GM23338 (cell line): ENCODE measurements at regions not wholly inside any gene's neighbourhood (a gene's known extent, or its start where the extent isn't known, plus 50 kb on each side); places are given as distances from the start of the nearest gene placed in this dataset.

ENCODE experiments used
- ATAC-seq: fragments of 200-7000 bp; cut with Tn5 transposase; 3 replicates; pipeline ENCODE4 v1.9.1; 2020
- DNase-seq: peaks from one replicate; pipeline ENCODE4 v3.0.0-alpha.2; 2015; ENCODE audit warnings: low spot score
- H2AFZ ChIP-seq: fragments of 200-600 bp; sonication (generic); 2 replicates; pipeline ENCODE4 v1.8.0; 2016; ENCODE audit warnings: antibody characterized with exemption, mild to moderate bottlenecking, moderate library complexity
- H3F3A ChIP-seq: fragments of 200-600 bp; sonication (generic); replicated peaks from 2 replicates; pipeline ENCODE4 v1.8.0; 2017; ENCODE audit warnings: antibody characterized with exemption, mixed run types, low read depth
- H3K27ac ChIP-seq: fragments of 200-600 bp; sonication (generic); 2 replicates; pipeline ENCODE4 v1.6.1; 2016; ENCODE audit warnings: low read depth
- H3K27me3 ChIP-seq: fragments of 200-600 bp; sonication (generic); 2 replicates; pipeline ENCODE4 v1.8.0; 2016; ENCODE audit warnings: mild to moderate bottlenecking, mixed run types, moderate library complexity; ENCODE audit not compliant: insufficient read depth
- H3K36me3 ChIP-seq: fragments of 200-600 bp; sonication (generic); 2 replicates; pipeline ENCODE4 v1.8.0; 2016; ENCODE audit warnings: mild to moderate bottlenecking; ENCODE audit not compliant: insufficient read depth
- H3K4me1 ChIP-seq: fragments of 200-600 bp; sonication (generic); 2 replicates; pipeline ENCODE4 v1.8.0; 2016; ENCODE audit warnings: mild to moderate bottlenecking, moderate library complexity; ENCODE audit not compliant: insufficient read depth
- H3K4me2 ChIP-seq: fragments of 200-600 bp; sonication (generic); 2 replicates; pipeline ENCODE4 v1.7.1; 2017; ENCODE audit warnings: mixed run types
- H3K4me3 ChIP-seq: fragments of 200-600 bp; sonication (generic); 2 replicates; pipeline ENCODE4 v1.6.1; 2016; ENCODE audit warnings: mixed run types
- H3K79me2 ChIP-seq: fragments of 200-600 bp; sonication (generic); replicated peaks from 2 replicates; pipeline ENCODE4 v1.8.0; 2017; ENCODE audit warnings: mild to moderate bottlenecking; ENCODE audit not compliant: insufficient read depth
- H3K9me2 ChIP-seq: fragments of 200-600 bp; sonication (generic); 2 replicates; pipeline ENCODE4 v1.8.0; 2017; ENCODE audit not compliant: insufficient read depth
- H4K20me1 ChIP-seq: fragments of 200-600 bp; sonication (generic); replicated peaks from 2 replicates; pipeline ENCODE4 v1.8.0; 2017; ENCODE audit warnings: mild to moderate bottlenecking; ENCODE audit not compliant: insufficient read depth
- H3K27ac Mint-ChIP-seq: 2 replicates; pipeline ENCODE4 v1.8.0; 2020; ENCODE audit warnings: inconsistent platforms, mild to moderate bottlenecking, moderate library complexity, mixed read lengths
- H3K27me3 Mint-ChIP-seq: 3 replicates; pipeline ENCODE4 v1.8.0; 2022; ENCODE audit warnings: low read depth, mild to moderate bottlenecking, moderate library complexity, mixed read lengths, inconsistent platforms; ENCODE audit not compliant: insufficient read depth, poor library complexity
- H3K36me3 Mint-ChIP-seq: 3 replicates; pipeline ENCODE4 v1.8.0; 2021; ENCODE audit warnings: low read depth, mild to moderate bottlenecking, inconsistent platforms, moderate library complexity, mixed read lengths
- H3K4me1 Mint-ChIP-seq: 3 replicates; pipeline ENCODE4 v1.8.0; 2020; ENCODE audit warnings: mild to moderate bottlenecking, inconsistent platforms, mixed read lengths
- H3K4me3 Mint-ChIP-seq: 3 replicates; pipeline ENCODE4 v1.8.0; 2021; ENCODE audit warnings: moderate library complexity, mild to moderate bottlenecking, inconsistent platforms, mixed read lengths
- H3K9me3 Mint-ChIP-seq: 3 replicates; pipeline ENCODE4 v1.8.0; 2020; ENCODE audit warnings: moderate library complexity, mild to moderate bottlenecking, inconsistent platforms, mixed read lengths
- CREB1 ChIP-seq: fragments of 250-450 bp; sonication (Bioruptor Pico); IDR thresholded peaks from 2 replicates; pipeline ENCODE4 v1.5.0; 2020; ENCODE audit warnings: low read depth, mild to moderate bottlenecking, moderate library complexity
- CTCF ChIP-seq, 2 experiments: fragments of 200-600 bp in 1 of 2; sonication (generic) in 1 of 2; conservative IDR thresholded peaks; 2 replicates each; pipeline versions ENCODE4 v1.5.1 to v1.6.1; 2016 to 2017; ENCODE audit warnings: antibody characterized with exemption in 2 of 2, low read depth in 2 of 2, mild to moderate bottlenecking in 2 of 2, moderate library complexity in 1 of 2
- ETS1 ChIP-seq: IDR thresholded peaks from 2 replicates; pipeline ENCODE4 v1.6.1; 2016; ENCODE audit warnings: antibody characterized with exemption
- EZH2 ChIP-seq: fragments of 200-600 bp; sonication (generic); IDR thresholded peaks from one replicate; pipeline ENCODE4 v1.8.0; 2017; ENCODE audit warnings: antibody characterized with exemption, mild to moderate bottlenecking, low read depth; ENCODE audit not compliant: unreplicated experiment
- EZH2phosphoT487 ChIP-seq: fragments of 200-600 bp; sonication (generic); IDR thresholded peaks from one replicate; pipeline ENCODE4 v1.8.1; 2018; ENCODE audit warnings: antibody characterized with exemption; ENCODE audit not compliant: unreplicated experiment
- JUNB ChIP-seq: IDR thresholded peaks from one replicate; pipeline ENCODE4 v1.6.1; 2016; ENCODE audit warnings: antibody characterized with exemption; ENCODE audit not compliant: unreplicated experiment
- NANOG ChIP-seq: IDR thresholded peaks from 2 replicates; pipeline ENCODE4 v1.6.1; 2016; ENCODE audit warnings: antibody characterized with exemption, borderline replicate concordance
- POLR2AphosphoS5 ChIP-seq: IDR thresholded peaks from 2 replicates; pipeline ENCODE4 v1.6.1; 2016; ENCODE audit warnings: antibody characterized with exemption, low read depth
- REST ChIP-seq: IDR thresholded peaks from one replicate; pipeline ENCODE4 v1.6.1; 2018; ENCODE audit warnings: antibody characterized with exemption; ENCODE audit not compliant: unreplicated experiment
- STAT1 ChIP-seq: IDR thresholded peaks from one replicate; pipeline ENCODE4 v1.6.1; 2016; ENCODE audit warnings: antibody characterized with exemption; ENCODE audit not compliant: unreplicated experiment
- ZNF114 ChIP-seq: fragments of 250-450 bp; sonication (Bioruptor Pico); IDR thresholded peaks from 2 replicates; pipeline ENCODE4 v1.5.0; 2020; ENCODE audit warnings: mild to moderate bottlenecking, moderate library complexity
- ZNF331 ChIP-seq: fragments of 250-450 bp; sonication (Bioruptor Pico); IDR thresholded peaks from 2 replicates; pipeline ENCODE4 v1.5.0; 2020; ENCODE audit warnings: low read depth, mild to moderate bottlenecking, moderate library complexity
- TF ChIP-seq, protein P1 (sequence below): fragments of 250-450 bp; sonication (Bioruptor Pico); IDR thresholded peaks from 2 replicates; pipeline ENCODE4 v1.5.0; 2020; ENCODE audit warnings: mild to moderate bottlenecking, moderate library complexity

DNA sequence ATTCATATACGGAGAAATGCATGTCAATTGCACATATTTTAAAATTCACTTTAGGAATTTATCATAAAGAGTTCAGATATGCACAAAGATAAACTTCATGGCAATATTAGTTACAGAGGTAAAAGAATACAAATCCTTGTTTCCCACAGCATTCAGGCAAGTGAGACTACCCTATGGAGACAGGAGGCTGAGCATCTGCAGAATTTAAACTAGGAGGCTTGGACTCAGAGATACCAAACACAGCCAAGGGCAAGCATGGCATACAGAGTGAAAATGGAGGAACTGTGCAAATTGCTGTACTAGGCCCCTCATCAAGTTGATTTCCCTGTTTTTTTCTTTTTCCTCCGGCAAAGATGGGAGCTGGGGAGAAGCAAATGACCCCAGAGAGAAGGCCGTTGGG is 94.2 kb downstream of the SLC24A2 start:
- DNase-seq (no peak), ATAC-seq (no peak)
- no peaks in the 10 kb centered on the region for H3F3A ChIP-seq
- no peaks in the 10 kb centered on the region for H3K27me3 ChIP-seq
- H3K4me1 Mint-ChIP-seq, result peaks cover 13% of the 10 kb centered on the region
- H3K4me3 Mint-ChIP-seq, result no peak overlapping the region
- 0 out of 2 replicates have a peak, but pooled peaks cover 3% of the 10 kb centered on the region for H3K79me2 ChIP-seq
- no peak overlapping the region for H3K27ac ChIP-seq
- no peak overlapping the region for H2AFZ ChIP-seq
- H3K4me3 ChIP-seq, result no peak overlapping the region
- H3K27ac Mint-ChIP-seq, result peak overlapping the region; percentile 34; the same call in 1 of the 2 replicates
- H3K4me1 ChIP-seq, result peaks cover 11% of the 10 kb centered on the region
- H4K20me1 ChIP-seq, result no peaks in the 10 kb centered on the region
- peaks cover 20% of the 10 kb centered on the region; the same call in 2 of the 3 replicates for H3K36me3 Mint-ChIP-seq
- H3K9me3 Mint-ChIP-seq, result peaks cover 18% of the 10 kb centered on the region; the same call in 2 of the 3 replicates
- H3K4me2 ChIP-seq, result no peak overlapping the region
- no peaks in the 10 kb centered on the region for H3K36me3 ChIP-seq
- TF ChIP-seq CTCF (conservative IDR thresholded peaks at IDR 0.05; ENCODE audit: low read depth in 2 of 2) (no peak), CREB1 (no peak), JUNB (no peak), EZH2 (no peak), NANOG (no peak), EZH2phosphoT487 (no peak), POLR2AphosphoS5 (no peak), STAT1 (no peak), ZNF114 (CRISPR knock-in tag) (no peak), ETS1 (no peak), ZNF331 (CRISPR knock-in tag) (no peak), REST (no peak)
- TF ChIP-seq, protein P1, sequence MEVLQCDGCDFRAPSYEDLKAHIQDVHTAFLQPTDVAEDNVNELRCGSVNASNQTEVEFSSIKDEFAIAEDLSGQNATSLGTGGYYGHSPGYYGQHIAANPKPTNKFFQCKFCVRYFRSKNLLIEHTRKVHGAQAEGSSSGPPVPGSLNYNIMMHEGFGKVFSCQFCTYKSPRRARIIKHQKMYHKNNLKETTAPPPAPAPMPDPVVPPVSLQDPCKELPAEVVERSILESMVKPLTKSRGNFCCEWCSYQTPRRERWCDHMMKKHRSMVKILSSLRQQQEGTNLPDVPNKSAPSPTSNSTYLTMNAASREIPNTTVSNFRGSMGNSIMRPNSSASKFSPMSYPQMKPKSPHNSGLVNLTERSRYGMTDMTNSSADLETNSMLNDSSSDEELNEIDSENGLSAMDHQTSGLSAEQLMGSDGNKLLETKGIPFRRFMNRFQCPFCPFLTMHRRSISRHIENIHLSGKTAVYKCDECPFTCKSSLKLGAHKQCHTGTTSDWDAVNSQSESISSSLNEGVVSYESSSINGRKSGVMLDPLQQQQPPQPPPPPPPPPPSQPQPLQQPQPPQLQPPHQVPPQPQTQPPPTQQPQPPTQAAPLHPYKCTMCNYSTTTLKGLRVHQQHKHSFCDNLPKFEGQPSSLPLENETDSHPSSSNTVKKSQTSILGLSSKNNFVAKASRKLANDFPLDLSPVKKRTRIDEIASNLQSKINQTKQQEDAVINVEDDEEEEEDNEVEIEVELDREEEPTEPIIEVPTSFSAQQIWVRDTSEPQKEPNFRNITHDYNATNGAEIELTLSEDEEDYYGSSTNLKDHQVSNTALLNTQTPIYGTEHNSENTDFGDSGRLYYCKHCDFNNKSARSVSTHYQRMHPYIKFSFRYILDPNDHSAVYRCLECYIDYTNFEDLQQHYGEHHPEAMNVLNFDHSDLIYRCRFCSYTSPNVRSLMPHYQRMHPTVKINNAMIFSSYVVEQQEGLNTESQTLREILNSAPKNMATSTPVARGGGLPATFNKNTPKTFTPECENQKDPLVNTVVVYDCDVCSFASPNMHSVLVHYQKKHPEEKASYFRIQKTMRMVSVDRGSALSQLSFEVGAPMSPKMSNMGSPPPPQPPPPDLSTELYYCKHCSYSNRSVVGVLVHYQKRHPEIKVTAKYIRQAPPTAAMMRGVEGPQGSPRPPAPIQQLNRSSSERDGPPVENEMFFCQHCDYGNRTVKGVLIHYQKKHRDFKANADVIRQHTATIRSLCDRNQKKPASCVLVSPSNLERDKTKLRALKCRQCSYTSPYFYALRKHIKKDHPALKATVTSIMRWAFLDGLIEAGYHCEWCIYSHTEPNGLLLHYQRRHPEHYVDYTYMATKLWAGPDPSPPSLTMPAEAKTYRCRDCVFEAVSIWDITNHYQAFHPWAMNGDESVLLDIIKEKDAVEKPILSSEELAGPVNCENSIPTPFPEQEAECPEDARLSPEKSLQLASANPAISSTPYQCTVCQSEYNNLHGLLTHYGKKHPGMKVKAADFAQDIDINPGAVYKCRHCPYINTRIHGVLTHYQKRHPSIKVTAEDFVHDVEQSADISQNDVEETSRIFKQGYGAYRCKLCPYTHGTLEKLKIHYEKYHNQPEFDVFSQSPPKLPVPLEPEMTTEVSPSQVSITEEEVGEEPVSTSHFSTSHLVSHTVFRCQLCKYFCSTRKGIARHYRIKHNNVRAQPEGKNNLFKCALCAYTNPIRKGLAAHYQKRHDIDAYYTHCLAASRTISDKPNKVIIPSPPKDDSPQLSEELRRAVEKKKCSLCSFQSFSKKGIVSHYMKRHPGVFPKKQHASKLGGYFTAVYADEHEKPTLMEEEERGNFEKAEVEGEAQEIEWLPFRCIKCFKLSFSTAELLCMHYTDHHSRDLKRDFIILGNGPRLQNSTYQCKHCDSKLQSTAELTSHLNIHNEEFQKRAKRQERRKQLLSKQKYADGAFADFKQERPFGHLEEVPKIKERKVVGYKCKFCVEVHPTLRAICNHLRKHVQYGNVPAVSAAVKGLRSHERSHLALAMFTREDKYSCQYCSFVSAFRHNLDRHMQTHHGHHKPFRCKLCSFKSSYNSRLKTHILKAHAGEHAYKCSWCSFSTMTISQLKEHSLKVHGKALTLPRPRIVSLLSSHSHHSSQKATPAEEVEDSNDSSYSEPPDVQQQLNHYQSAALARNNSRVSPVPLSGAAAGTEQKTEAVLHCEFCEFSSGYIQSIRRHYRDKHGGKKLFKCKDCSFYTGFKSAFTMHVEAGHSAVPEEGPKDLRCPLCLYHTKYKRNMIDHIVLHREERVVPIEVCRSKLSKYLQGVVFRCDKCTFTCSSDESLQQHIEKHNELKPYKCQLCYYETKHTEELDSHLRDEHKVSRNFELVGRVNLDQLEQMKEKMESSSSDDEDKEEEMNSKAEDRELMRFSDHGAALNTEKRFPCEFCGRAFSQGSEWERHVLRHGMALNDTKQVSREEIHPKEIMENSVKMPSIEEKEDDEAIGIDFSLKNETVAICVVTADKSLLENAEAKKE (CRISPR knock-in tag), result no peak
- no peaks in the 10 kb centered on the region for H3K9me2 ChIP-seq
- H3K27me3 Mint-ChIP-seq, result no peaks in the 10 kb centered on the region
